ENCODE measurements at regions not wholly inside any gene's neighbourhood (a gene's known extent, or its start where the extent isn't known, plus 50 kb on each side); places are given as distances from the start of the nearest gene placed in this dataset.

GRCh38 chr20:52332649-52333250, 141.2 kb upstream of the ZFP64 start:
- no peak for ATAC-seq (ENCODE audit: low read depth)
- H3K9ac ChIP-seq (ENCODE audit: low read depth, low read length) = no peak overlapping the region
- H3K79me1 ChIP-seq (ENCODE audit: low read depth in 1 of 2, low read length in 2 of 2) = no peaks in the 10 kb centered on the region
- intact Hi-C loops (cut with micrococcal nuclease) = no loop called here
- no peak overlapping the region for H4K5ac ChIP-seq (ENCODE audit: low read depth, low read length)
- H3K18ac ChIP-seq (ENCODE audit: low read depth, low read length) = no peak overlapping the region
- CTCF ChIA-PET = no interaction called here
- no peak overlapping the region for H3K4ac ChIP-seq (ENCODE audit: low read depth, low read length)
- H2BK20ac ChIP-seq (ENCODE audit: low read depth, low read length) = no peak overlapping the region
- dilution Hi-C loops (cut with HindIII; ENCODE audit: low sequenced_read_pairs, unreplicated experiment) = no loop called here
- H3K4me3 ChIP-seq (ENCODE audit: insufficient read depth, low read depth, low read length) = no peak overlapping the region
- H3K4me1 ChIP-seq (ENCODE audit: control insufficient read depth, insufficient read depth, low read length) = no peaks in the 10 kb centered on the region
- no peak overlapping the region for H2BK15ac ChIP-seq (ENCODE audit: low read depth, low read length)
- no peak overlapping the region for H3K56ac ChIP-seq (ENCODE audit: extremely low read depth, insufficient read depth, low read length)
- H3K9me3 ChIP-seq (ENCODE audit: control insufficient read depth, insufficient read depth, low read length) = no peaks in the 10 kb centered on the region
- POLR2A ChIA-PET (ENCODE audit: unreplicated experiment) = no interaction called here
- H3K27ac ChIP-seq (ENCODE audit: insufficient read depth, low read length) = no peak overlapping the region
- no peak overlapping the region for H2AK5ac ChIP-seq (ENCODE audit: low read depth, low read length)
- H2AK9ac ChIP-seq (replicated peaks; ENCODE audit: low read depth, low read length, poor library complexity) = no peak overlapping the region
- no peak overlapping the region for H2AFZ ChIP-seq (replicated peaks; ENCODE audit: low read length, poor library complexity)
- no CpG with 5 or more reads among the region's 2 CpGs for WGBS, 2 experiments (ENCODE audit: extremely low coverage in 2 of 2, insufficient read length in 1 of 2)
- no peaks in the 10 kb centered on the region for H3K27me3 ChIP-seq (ENCODE audit: control insufficient read depth, insufficient read depth, low read length)
- no peaks in the 10 kb centered on the region for H3K9me1 ChIP-seq (ENCODE audit: insufficient read depth, low read length)
- H3K23ac ChIP-seq (ENCODE audit: low read depth, low read length) = no peak overlapping the region
- TF ChIP-seq MXI1 (IDR thresholded peaks at IDR 0.05; ENCODE audit: borderline replicate concordance, low read depth, low read length) = no peak
- no peak for TF ChIP-seq POLR2A (IDR thresholded peaks at IDR 0.05; ENCODE audit: low read depth, low read length)
- TF ChIP-seq CHD1 (IDR thresholded peaks at IDR 0.05; ENCODE audit: low read depth, low read length) = no peak
- no peak for TF ChIP-seq RCOR1 (IDR thresholded peaks at IDR 0.05; ENCODE audit: insufficient replicate concordance, low read length)
- no peak for TF ChIP-seq SMC3 (IDR thresholded peaks at IDR 0.05; ENCODE audit: low read depth, low read length)
- TF ChIP-seq MAZ (IDR thresholded peaks at IDR 0.05; ENCODE audit: borderline replicate concordance, low read depth, low read length) = no peak
- no peak for TF ChIP-seq NFE2L2 (IDR thresholded peaks at IDR 0.05; ENCODE audit: low read depth, low read length)
- TF ChIP-seq BHLHE40 (IDR thresholded peaks at IDR 0.05; ENCODE audit: low read depth, low read length) = no peak
- TF ChIP-seq RFX5 (IDR thresholded peaks at IDR 0.05; ENCODE audit: low read depth, low read length) = no peak
- in situ Hi-C loops (cut with MboI; ENCODE audit: low sequenced_read_pairs) = no loop called here
- H2BK5ac ChIP-seq (ENCODE audit: low read depth, low read length, poor library complexity, severe bottlenecking) = no peak overlapping the region
- no peak overlapping the region for H2BK120ac ChIP-seq (ENCODE audit: low read depth, low read length)
- no TSS peak for BruUV-seq (replicated peaks)
- no peak for DNase-seq
- H4K8ac ChIP-seq (ENCODE audit: low read depth in 2 of 2, low read length in 2 of 2) = no peak overlapping the region
- no peak overlapping the region for H3K14ac ChIP-seq (replicated peaks; ENCODE audit: low read depth, low read length)
- H3K4me2 ChIP-seq (ENCODE audit: low read depth, low read length) = no peak overlapping the region
- H3K36me3 ChIP-seq (ENCODE audit: control insufficient read depth, insufficient read depth, low read length) = no peaks in the 10 kb centered on the region
- H4K91ac ChIP-seq (ENCODE audit: insufficient read depth, low read depth, low read length) = no peak overlapping the region
- no peaks in the 10 kb centered on the region for H4K20me1 ChIP-seq (ENCODE audit: insufficient read depth, low read length)

All from IMR-90 (cell line).